Liver (tissue), 8 donors: ENCODE measurements at regions not wholly inside any gene's neighbourhood (a gene's known extent, or its start where the extent isn't known, plus 50 kb on each side); places are given as distances from the start of the nearest gene placed in this dataset.

Experiments used
- DNase-seq: peaks from one replicate; pipeline ENCODE4 v3.0.0-alpha.2; 2017; ENCODE audit warnings: low spot score
- H3K27ac ChIP-seq, 2 donors: one replicate each; pipeline ENCODE4 v1.7.0; 2013; ENCODE audit warnings: inconsistent platforms in 2 of 2, low read length in 2 of 2, control low read depth in 1 of 2, low read depth in 1 of 2, mild to moderate bottlenecking in 1 of 2
- H3K27me3 ChIP-seq, 4 donors: one replicate each; pipeline versions ENCODE4 v1.6.1 to v1.7.0; 2013; ENCODE audit warnings: low read length in 3 of 4, inconsistent platforms in 1 of 4, mild to moderate bottlenecking in 1 of 4, moderate library complexity in 1 of 4; ENCODE audit not compliant: control insufficient read depth in 4 of 4, insufficient read depth in 4 of 4
- H3K36me3 ChIP-seq, 4 donors: one replicate each; pipeline versions ENCODE4 v1.6.1 to v1.7.0; 2013; ENCODE audit warnings: low read length in 3 of 4, mild to moderate bottlenecking in 3 of 4, low read depth in 1 of 4, moderate library complexity in 1 of 4; ENCODE audit not compliant: control insufficient read depth in 4 of 4, insufficient read depth in 3 of 4
- H3K4me1 ChIP-seq, 4 donors: one replicate each; pipeline versions ENCODE4 v1.6.1 to v1.7.0; 2013; ENCODE audit warnings: low read length in 3 of 4, mild to moderate bottlenecking in 3 of 4, moderate library complexity in 1 of 4; ENCODE audit not compliant: control insufficient read depth in 4 of 4, insufficient read depth in 4 of 4
- H3K4me3 ChIP-seq, 3 donors: one replicate each; pipeline versions ENCODE4 v1.6.1 to v1.7.0; 2013; ENCODE audit warnings: low read length in 3 of 3, control low read depth in 1 of 3, low read depth in 1 of 3, mild to moderate bottlenecking in 1 of 3
- H3K9ac ChIP-seq, 2 donors: one replicate each; pipeline ENCODE4 v1.7.0; 2013; ENCODE audit warnings: low read length in 2 of 2, mild to moderate bottlenecking in 2 of 2, moderate library complexity in 2 of 2, control low read depth in 1 of 2, low read depth in 1 of 2
- H3K9me3 ChIP-seq, 4 donors: one replicate each; pipeline versions ENCODE4 v1.6.1 to v1.7.0; 2013; ENCODE audit warnings: low read length in 3 of 4; ENCODE audit not compliant: control insufficient read depth in 4 of 4
- ATF3 ChIP-seq: IDR thresholded peaks from 2 replicates; pipeline ENCODE4 v1.6.1; 2016; ENCODE audit warnings: antibody characterized with exemption
- CTCF ChIP-seq: fragments of 150-350 bp; IDR thresholded peaks from 2 replicates; pipeline ENCODE4 v1.5.1; 2017; ENCODE audit warnings: improper control_type of control experiment, low read depth, low read length; ENCODE audit not compliant: missing input control
- EGR1 ChIP-seq, 2 donors: IDR thresholded peaks; 2 replicates each; pipeline ENCODE4 v1.6.1; 2016 to 2018; ENCODE audit warnings: antibody characterized with exemption in 2 of 2, low read depth in 2 of 2
- FOXA1 ChIP-seq: IDR thresholded peaks from 2 replicates; pipeline ENCODE4 v1.6.1; 2016; ENCODE audit warnings: antibody characterized with exemption
- FOXA2 ChIP-seq: IDR thresholded peaks from 2 replicates; pipeline ENCODE4 v1.6.1; 2016; ENCODE audit warnings: antibody characterized with exemption
- GABPA ChIP-seq, 2 donors: IDR thresholded peaks in 1 of 2; conservative IDR thresholded peaks in 1 of 2; 2 replicates each; pipeline ENCODE4 v1.6.1; 2016; ENCODE audit warnings: antibody characterized with exemption in 2 of 2, mild to moderate bottlenecking in 1 of 2, moderate library complexity in 1 of 2
- HNF4A ChIP-seq, 2 donors: conservative IDR thresholded peaks; 2 replicates each; pipeline ENCODE4 v1.6.1; 2016; ENCODE audit warnings: antibody characterized with exemption in 2 of 2, mild to moderate bottlenecking in 2 of 2
- HNF4G ChIP-seq: IDR thresholded peaks from 2 replicates; pipeline ENCODE4 v1.6.1; 2016; ENCODE audit warnings: antibody characterized with exemption
- JUND ChIP-seq, 2 donors: IDR thresholded peaks; 2 replicates each; pipeline ENCODE4 v1.6.1; 2016; ENCODE audit warnings: antibody characterized with exemption in 2 of 2
- MAX ChIP-seq: IDR thresholded peaks from 2 replicates; pipeline ENCODE4 v1.6.1; 2016; ENCODE audit warnings: antibody characterized with exemption
- NR2F2 ChIP-seq: IDR thresholded peaks from 2 replicates; pipeline ENCODE4 v1.6.1; 2016; ENCODE audit warnings: antibody characterized with exemption
- RAD21 ChIP-seq, 2 donors: IDR thresholded peaks; 2 replicates each; pipeline ENCODE4 v1.6.1; 2016; ENCODE audit warnings: antibody characterized with exemption in 2 of 2, mild to moderate bottlenecking in 2 of 2
- REST ChIP-seq: IDR thresholded peaks from 2 replicates; pipeline ENCODE4 v1.6.1; 2016; ENCODE audit warnings: antibody characterized with exemption, mild to moderate bottlenecking
- RXRA ChIP-seq, 2 donors: IDR thresholded peaks; 2 replicates each; pipeline ENCODE4 v1.6.1; 2017 to 2018; ENCODE audit warnings: antibody characterized with exemption in 2 of 2, mild to moderate bottlenecking in 1 of 2
- SP1 ChIP-seq: IDR thresholded peaks from 2 replicates; pipeline ENCODE4 v1.6.1; 2018; ENCODE audit warnings: antibody characterized with exemption, mild to moderate bottlenecking
- TAF1 ChIP-seq: conservative IDR thresholded peaks from 2 replicates; pipeline ENCODE4 v1.6.1; 2016; ENCODE audit warnings: antibody characterized with exemption, mild to moderate bottlenecking
- YY1 ChIP-seq: IDR thresholded peaks from 2 replicates; pipeline ENCODE4 v1.6.1; 2016; ENCODE audit warnings: antibody characterized with exemption, mild to moderate bottlenecking
- ZBTB33 ChIP-seq: IDR thresholded peaks from 2 replicates; pipeline ENCODE4 v1.6.1; 2016; ENCODE audit warnings: antibody characterized with exemption
- WGBS: extraction: QIAGEN DNeasy Blood & Tissue Kit; methylation state at CpG from one replicate; pipeline ENCODE4 v1.1.7; 2013; 5-methylcytosine and 5-hydroxymethylcytosine counted together
- donor health status: healthy.
- donor health status: healthy.
- donor health status: healthy.
- donor health status: healthy.
- donor health status: healthy.

- Histone ChIP-seq H3K9me3 (no peaks in the 10 kb centered on the region), H3K27ac (no peak overlapping the region), H3K4me1 (peaks cover 3 to 23% (median 15%) of the 10 kb centered on the region in 4 donors), H3K4me3 (no peak overlapping the region), H3K27me3 (no peaks in the 10 kb centered on the region), H3K9ac (no peak overlapping the region), H3K36me3 (no peaks in the 10 kb centered on the region)
- TF ChIP-seq JUND (IDR thresholded peaks at IDR 0.05) (no peak), HNF4A (conservative IDR thresholded peaks at IDR 0.05) (no peak), RXRA (IDR thresholded peaks at IDR 0.05) (no peak), ATF3 (no peak), SP1 (no peak), NR2F2 (no peak), HNF4G (no peak), FOXA1 (no peak), CTCF (no peak), FOXA2 (no peak), TAF1 (no peak), RAD21 (IDR thresholded peaks at IDR 0.05) (no peak), REST (no peak), MAX (no peak), EGR1 (IDR thresholded peaks at IDR 0.05; ENCODE audit: low read depth in 2 of 2) (no peak), YY1 (no peak), GABPA (IDR thresholded peaks at IDR 0.05 in 1 of 2, conservative IDR thresholded peaks at IDR 0.05 in 1 of 2) (no peak), ZBTB33 (no peak)
- 86% methylated on average over 11 of the region's 11 CpGs for WGBS
- DNase-seq = no peak
Observed at GRCh38 chr11:19350160-19350559, 109.4 kb upstream of the E2F8 start.
